Neuronal stem cell (in vitro differentiated cells): ENCODE measurements at regions not wholly inside any gene's neighbourhood (a gene's known extent, or its start where the extent isn't known, plus 50 kb on each side); places are given as distances from the start of the nearest gene placed in this dataset.

ENCODE experiments used
- DNase-seq: peaks from one replicate; pipeline ENCODE4 v3.0.0-alpha.2; 2013; ENCODE audit warnings: low spot score
- H2AFZ ChIP-seq: one replicate; pipeline ENCODE4 v1.6.1; 2013; ENCODE audit warnings: mild to moderate bottlenecking, low read length, inconsistent platforms
- H2AK5ac ChIP-seq: 2 replicates; pipeline ENCODE4 v1.6.1; 2013; ENCODE audit warnings: low read depth, mild to moderate bottlenecking, inconsistent platforms, low read length, moderate library complexity, mixed read lengths
- H2BK120ac ChIP-seq: 2 replicates; pipeline ENCODE4 v1.6.1; 2013; ENCODE audit warnings: low read depth, mild to moderate bottlenecking, inconsistent platforms, low read length, moderate library complexity, mixed read lengths
- H2BK12ac ChIP-seq: one replicate; pipeline ENCODE4 v1.6.1; 2013; ENCODE audit warnings: low read length, inconsistent platforms
- H2BK15ac ChIP-seq: 2 replicates; pipeline ENCODE4 v1.6.1; 2013; ENCODE audit warnings: mild to moderate bottlenecking, low read length, inconsistent platforms, mixed read lengths
- H2BK5ac ChIP-seq: one replicate; pipeline ENCODE4 v1.6.1; 2013; ENCODE audit warnings: inconsistent platforms, mild to moderate bottlenecking, low read length, moderate library complexity
- H3K14ac ChIP-seq: one replicate; pipeline ENCODE4 v1.6.1; 2013; ENCODE audit warnings: low read length, inconsistent platforms
- H3K18ac ChIP-seq: 2 replicates; pipeline ENCODE4 v1.6.1; 2013; ENCODE audit warnings: low read length, inconsistent platforms
- H3K23ac ChIP-seq: 2 replicates; pipeline ENCODE4 v1.6.1; 2013; ENCODE audit warnings: low read depth, mild to moderate bottlenecking, mixed read lengths, low read length, inconsistent platforms; ENCODE audit not compliant: poor library complexity
- H3K27ac ChIP-seq: replicated peaks from 3 replicates; pipeline ENCODE4 v1.5.1; 2013; ENCODE audit warnings: low read length, inconsistent platforms
- H3K27me3 ChIP-seq, 3 experiments: 2 replicates each; pipeline ENCODE4 v1.6.1; 2013; ENCODE audit warnings: low read length in 3 of 3, mild to moderate bottlenecking in 2 of 3, inconsistent platforms in 1 of 3, low read depth in 1 of 3, mixed read lengths in 1 of 3, moderate library complexity in 1 of 3; ENCODE audit not compliant: control insufficient read depth in 3 of 3, insufficient read depth in 3 of 3
- H3K36me3 ChIP-seq, 2 donors: replicated peaks in 1 of 2; 2 replicates each; pipeline ENCODE4 v1.6.1; 2013; ENCODE audit warnings: low read length in 2 of 2; ENCODE audit not compliant: control insufficient read depth in 2 of 2, insufficient read depth in 2 of 2
- H3K4ac ChIP-seq: 2 replicates; pipeline ENCODE4 v1.6.1; 2013; ENCODE audit warnings: inconsistent platforms, mild to moderate bottlenecking, low read length, moderate library complexity
- H3K4me1 ChIP-seq, 2 donors: 1 replicate in 1 of 2; 2 replicates in 1 of 2; pipeline ENCODE4 v1.6.1; 2013; ENCODE audit warnings: low read length in 2 of 2, low read depth in 1 of 2; ENCODE audit not compliant: control insufficient read depth in 2 of 2, insufficient read depth in 1 of 2
- H3K4me2 ChIP-seq: one replicate; pipeline ENCODE4 v1.6.1; 2013; ENCODE audit warnings: mild to moderate bottlenecking, low read length, inconsistent platforms; ENCODE audit not compliant: insufficient read depth, poor library complexity, severe bottlenecking
- H3K4me3 ChIP-seq, 2 donors: 2 replicates each; pipeline ENCODE4 v1.5.1; 2013; ENCODE audit warnings: low read length in 2 of 2, mild to moderate bottlenecking in 2 of 2, inconsistent platforms in 1 of 2, moderate library complexity in 1 of 2
- H3K79me1 ChIP-seq: one replicate; pipeline ENCODE4 v1.6.1; 2013; ENCODE audit warnings: low read depth, mild to moderate bottlenecking, inconsistent platforms, low read length, moderate library complexity
- H3K9ac ChIP-seq: one replicate; pipeline ENCODE4 v1.6.1; 2013; ENCODE audit warnings: mild to moderate bottlenecking, low read depth, low read length, inconsistent platforms; ENCODE audit not compliant: poor library complexity
- H3K9me3 ChIP-seq, 2 donors: replicated peaks in 1 of 2; 2 replicates each; pipeline versions ENCODE3 to v1.6.1; 2013; ENCODE audit warnings: low read length in 2 of 2, mild to moderate bottlenecking in 2 of 2, inconsistent platforms in 1 of 2, low read depth in 1 of 2, mixed read lengths in 1 of 2, moderate library complexity in 1 of 2; ENCODE audit not compliant: control insufficient read depth in 2 of 2, insufficient read depth in 1 of 2
- H4K8ac ChIP-seq: one replicate; pipeline ENCODE4 v1.6.1; 2013; ENCODE audit warnings: low read depth, mild to moderate bottlenecking, inconsistent platforms, low read length, moderate library complexity
- H4K91ac ChIP-seq: one replicate; pipeline ENCODE4 v1.6.1; 2013; ENCODE audit warnings: low read length, low read depth, mild to moderate bottlenecking, inconsistent platforms; ENCODE audit not compliant: poor library complexity
- whole genome bisulfite sequencing, 2 donors: extraction: QIAGEN DNeasy Blood & Tissue Kit; methylation state at CpG; one replicate each; pipeline ENCODE4 v1.1.7; 2013; ENCODE audit warnings: missing lambda C conversion rate in 2 of 2, mixed read lengths in 1 of 2; ENCODE audit not compliant: insufficient read length in 2 of 2, insufficient replicate concordance in 1 of 2; ENCODE audit errors: extremely low coverage in 2 of 2; 5-methylcytosine and 5-hydroxymethylcytosine counted together

- Histone ChIP-seq H2BK15ac (no peak overlapping the region), H4K91ac (no peak overlapping the region), H3K9ac (no peak overlapping the region), H2BK12ac (no peak overlapping the region), H4K8ac (no peak overlapping the region), H3K79me1 (peaks cover under 1% of the 10 kb centered on the region), H3K4ac (no peak overlapping the region), H3K23ac (no peak overlapping the region), H3K4me2 (no peak overlapping the region), H3K27me3 (peaks cover 0 to 4% (median 0%) of the 10 kb centered on the region in 3 experiments), H2BK5ac (no peak overlapping the region), H3K14ac (no peak overlapping the region), H3K27ac (no peak overlapping the region), H2BK120ac (no peak overlapping the region), H3K4me3 (no peak overlapping the region), H2AK5ac (no peak overlapping the region), H3K4me1 (peaks cover 11% of the 10 kb centered on the region in 2 donors), H3K9me3 (no peaks in the 10 kb centered on the region), H2AFZ (no peak overlapping the region), H3K36me3 (no peaks in the 10 kb centered on the region), H3K18ac (peak overlapping the region; percentile 84)
- no peak for DNase-seq
- WGBS, 2 donors = no CpG with 5 or more reads among the region's 6 CpGs
Measured at GRCh38 chr5:3888310-3888709, 292.7 kb downstream of the IRX1 start.

GRCh38 chr5:3889412-3890142 is 293.9 kb downstream of the IRX1 start:
- no peaks in the 10 kb centered on the region for H3K9me3 ChIP-seq
- DNase-seq = peak; percentile 18
- WGBS, 2 donors = no CpG with 5 or more reads among the region's 12 CpGs
- H3K4me3 ChIP-seq = no peak overlapping the region
- H3K4me1 ChIP-seq = peaks cover 11% of the 10 kb centered on the region in 2 donors
- H3K23ac ChIP-seq = no peak overlapping the region
- no peaks in the 10 kb centered on the region for H3K36me3 ChIP-seq
- H2BK5ac ChIP-seq = peak overlapping the region; percentile 54
- H3K79me1 ChIP-seq = no peaks in the 10 kb centered on the region
- no peak overlapping the region for H2BK15ac ChIP-seq
- H4K91ac ChIP-seq = no peak overlapping the region
- H3K27ac ChIP-seq = peak overlapping the region; percentile 48
- no peak overlapping the region for H3K4me2 ChIP-seq
- H2BK12ac ChIP-seq = no peak overlapping the region
- H2AFZ ChIP-seq = no peak overlapping the region
- H3K14ac ChIP-seq = no peak overlapping the region
- H3K27me3 ChIP-seq = peaks cover 0 to 4% (median 0%) of the 10 kb centered on the region in 3 experiments
- no peak overlapping the region for H4K8ac ChIP-seq
- no peak overlapping the region for H3K9ac ChIP-seq
- H3K4ac ChIP-seq = no peak overlapping the region
- H2BK120ac ChIP-seq = no peak overlapping the region
- peak overlapping the region; percentile 68 for H3K18ac ChIP-seq
- no peak overlapping the region for H2AK5ac ChIP-seq

GRCh38 chr5:3891113-3891512 is 295.5 kb downstream of the IRX1 start:
- no CpG with 5 or more reads among the region's 3 CpGs for WGBS, 2 donors
- no peak overlapping the region for H2AK5ac ChIP-seq
- H3K9ac ChIP-seq = no peak overlapping the region
- H3K4ac ChIP-seq = no peak overlapping the region
- H3K18ac ChIP-seq = no peak overlapping the region
- peak overlapping the region; percentile 94 for H2BK12ac ChIP-seq
- H3K27me3 ChIP-seq = peaks cover 0 to 4% (median 0%) of the 10 kb centered on the region in 3 experiments
- H2BK15ac ChIP-seq = no peak overlapping the region
- no peak overlapping the region for H4K8ac ChIP-seq
- no peak overlapping the region for H3K23ac ChIP-seq
- DNase-seq = no peak
- H4K91ac ChIP-seq = peak overlapping the region; percentile 27
- H3K36me3 ChIP-seq = no peaks in the 10 kb centered on the region
- no peaks in the 10 kb centered on the region for H3K79me1 ChIP-seq
- H3K27ac ChIP-seq = no peak overlapping the region
- no peak overlapping the region for H3K4me2 ChIP-seq
- peak overlapping the region; percentile 54 for H2BK5ac ChIP-seq
- peaks cover 11% of the 10 kb centered on the region in 2 donors for H3K4me1 ChIP-seq
- H3K14ac ChIP-seq = no peak overlapping the region
- peaks cover 0 to 2% of the 10 kb centered on the region in 2 donors for H3K9me3 ChIP-seq
- H2BK120ac ChIP-seq = no peak overlapping the region
- H3K4me3 ChIP-seq = no peak overlapping the region
- H2AFZ ChIP-seq = no peak overlapping the region

- Histone ChIP-seq H4K91ac (no peak overlapping the region), H3K4me3 (no peak overlapping the region), H2BK12ac (no peak overlapping the region), H3K27ac (no peak overlapping the region), H2BK120ac (no peak overlapping the region), H3K4me1 (peaks cover 11% of the 10 kb centered on the region in 2 donors), H2AK5ac (no peak overlapping the region), H3K18ac (no peak overlapping the region), H2BK5ac (no peak overlapping the region), H2AFZ (no peak overlapping the region), H3K9ac (no peak overlapping the region), H3K79me1 (no peaks in the 10 kb centered on the region), H3K9me3 (peaks cover 0 to 4% of the 10 kb centered on the region in 2 donors), H2BK15ac (no peak overlapping the region), H4K8ac (no peak overlapping the region), H3K14ac (no peak overlapping the region), H3K4ac (no peak overlapping the region), H3K23ac (no peak overlapping the region), H3K36me3 (no peaks in the 10 kb centered on the region), H3K4me2 (no peak overlapping the region), H3K27me3 (peaks cover 0 to 8% (median 0%) of the 10 kb centered on the region in 3 experiments)
- DNase-seq = no peak
Measured at GRCh38 chr5:3893527-3893926, 297.9 kb downstream of the IRX1 start.
